SK-N-SH (cell line): ENCODE measurements at regions not wholly inside any gene's neighbourhood (a gene's known extent, or its start where the extent isn't known, plus 50 kb on each side); places are given as distances from the start of the nearest gene placed in this dataset.

Experiments
- CTCF ChIA-PET: fragments of 300-600, 350-600 bp; formaldehyde crosslinking; extraction: SDS; loops from one replicate; lab custom pipeline; 2021; lab: Yijun Ruan, JAX
- POLR2A ChIA-PET: fragments of 350-600 bp; sonication (Branson Sonifier 250); formaldehyde crosslinking; extraction: SDS; loops from one replicate; lab custom pipeline; 2020; ENCODE audit warnings: antibody characterized with exemption, inconsistent platforms; lab: Yijun Ruan, JAX
- DNase-seq: peaks from one replicate; pipeline ENCODE4 v3.0.0; 2012
- H2AFZ ChIP-seq: fragments of 200-600 bp; sonication (generic); 2 replicates; pipeline ENCODE4 v1.8.1; 2016; ENCODE audit warnings: antibody characterized with exemption, mild to moderate bottlenecking, low read depth
- H3F3A ChIP-seq: fragments of 200-600 bp; sonication (generic); replicated peaks from 2 replicates; pipeline ENCODE3; 2016; ENCODE audit warnings: antibody characterized with exemption, mild to moderate bottlenecking; ENCODE audit not compliant: insufficient read depth
- H3K27ac ChIP-seq, 2 experiments: fragments of 200-500 bp in 1 of 2; fragments of 200-600 bp in 1 of 2; sonication (Bioruptor generic) in 1 of 2; sonication (generic), shearing (Covaris generic) in 1 of 2; 2 replicates each; pipeline versions ENCODE4 v1.5.1 to v1.6.1; 2014 to 2016; ENCODE audit warnings: low read depth in 2 of 2, inconsistent platforms in 1 of 2, low read length in 1 of 2, mild to moderate bottlenecking in 1 of 2, mixed read lengths in 1 of 2
- H3K27me3 ChIP-seq: fragments of 200-600 bp; sonication (generic), shearing (Covaris generic); 2 replicates; pipeline ENCODE4 v1.6.1; 2016; ENCODE audit warnings: mixed run types; ENCODE audit not compliant: insufficient read depth
- H3K36me3 ChIP-seq, 2 experiments: fragments of 200-500 bp in 1 of 2; fragments of 200-600 bp in 1 of 2; sonication (Bioruptor generic) in 1 of 2; sonication (generic) in 1 of 2; replicated peaks in 1 of 2; 2 replicates each; pipeline versions ENCODE3 to v1.5.1; 2014 to 2016; ENCODE audit warnings: low read length in 1 of 2, mild to moderate bottlenecking in 1 of 2; ENCODE audit not compliant: insufficient read depth in 2 of 2, control insufficient read depth in 1 of 2
- H3K4me1 ChIP-seq, 2 experiments: fragments of 200-500 bp in 1 of 2; fragments of 200-600 bp in 1 of 2; sonication (Bioruptor generic) in 1 of 2; sonication (generic), shearing (Covaris generic) in 1 of 2; 2 replicates each; pipeline versions ENCODE4 v1.5.1 to v1.6.1; 2014 to 2016; ENCODE audit warnings: low read depth in 1 of 2, low read length in 1 of 2, mixed run types in 1 of 2; ENCODE audit not compliant: insufficient read depth in 2 of 2, control insufficient read depth in 1 of 2
- H3K4me2 ChIP-seq: fragments of 200-600 bp; sonication (generic), shearing (Covaris generic); 2 replicates; pipeline ENCODE4 v1.6.1; 2017; ENCODE audit warnings: mixed run types
- H3K4me3 ChIP-seq, 2 experiments: fragments of 200-500 bp in 1 of 2; fragments of 200-600 bp in 1 of 2; sonication (Bioruptor generic) in 1 of 2; sonication (generic), shearing (Covaris generic) in 1 of 2; 2 replicates each; pipeline versions ENCODE4 v1.5.1 to v1.8.1; 2014 to 2016; ENCODE audit warnings: low read depth in 2 of 2, inconsistent platforms in 1 of 2, low read length in 1 of 2, mild to moderate bottlenecking in 1 of 2, mixed read lengths in 1 of 2, moderate library complexity in 1 of 2
- H3K79me2 ChIP-seq: fragments of 200-600 bp; sonication (generic); 2 replicates; pipeline ENCODE4 v1.8.1; 2017; ENCODE audit warnings: mild to moderate bottlenecking; ENCODE audit not compliant: insufficient read depth
- H3K9ac ChIP-seq: fragments of 200-600 bp; sonication (generic); 2 replicates; pipeline ENCODE4 v1.6.1; 2017; ENCODE audit warnings: mixed run types
- H3K9me2 ChIP-seq: fragments of 200-600 bp; sonication (generic); 2 replicates; pipeline ENCODE4 v1.6.1; 2017; ENCODE audit warnings: mixed run types
- H3K9me3 ChIP-seq: fragments of 200-600 bp; sonication (generic); 2 replicates; pipeline ENCODE4 v1.6.1; 2017; ENCODE audit warnings: mixed run types, mild to moderate bottlenecking, moderate library complexity
- H4K20me1 ChIP-seq: fragments of 200-600 bp; sonication (generic); 2 replicates; pipeline ENCODE4 v1.6.1; 2017; ENCODE audit warnings: mild to moderate bottlenecking, mixed run types; ENCODE audit not compliant: insufficient read depth
- FOSL2 ChIP-seq: IDR thresholded peaks from 2 replicates; pipeline ENCODE4 v1.4.0; 2012; ENCODE audit warnings: low read depth, mild to moderate bottlenecking, moderate library complexity, borderline replicate concordance
- GABPA ChIP-seq: IDR thresholded peaks from 2 replicates; pipeline ENCODE4 v1.4.0; 2012; ENCODE audit warnings: low read depth, mild to moderate bottlenecking
- GATA2 ChIP-seq: sonication (generic); formaldehyde crosslinking; IDR thresholded peaks from 2 replicates; pipeline ENCODE4 v1.5.0; 2020; ENCODE audit warnings: mild to moderate bottlenecking, missing genetic modification reagents
- JUND ChIP-seq: IDR thresholded peaks from 2 replicates; pipeline ENCODE4 v1.4.0; 2012
- MEF2A ChIP-seq: IDR thresholded peaks from 2 replicates; pipeline ENCODE4 v1.4.0; 2012; ENCODE audit warnings: low read depth, borderline replicate concordance
- NFIC ChIP-seq: IDR thresholded peaks from 2 replicates; pipeline ENCODE4 v1.4.0; 2012; ENCODE audit warnings: borderline replicate concordance
- NRF1 ChIP-seq: IDR thresholded peaks from 2 replicates; pipeline ENCODE4 v1.6.1; 2012; ENCODE audit warnings: low read depth, mild to moderate bottlenecking, low read length
- RAD21 ChIP-seq: IDR thresholded peaks from 2 replicates; pipeline ENCODE4 v1.6.1; 2012; ENCODE audit warnings: mild to moderate bottlenecking, low read length
- RCOR1 ChIP-seq: fragments of 150-350 bp; IDR thresholded peaks from 2 replicates; pipeline ENCODE4 v1.6.1; 2017; ENCODE audit warnings: antibody characterized with exemption, low read length
- RFX5 ChIP-seq: IDR thresholded peaks from 2 replicates; pipeline ENCODE4 v1.6.1; 2012; ENCODE audit warnings: mild to moderate bottlenecking, improper control_type of control experiment, low read length
- RXRA ChIP-seq: IDR thresholded peaks from 2 replicates; pipeline ENCODE4 v1.4.0; 2012; ENCODE audit warnings: low read depth, mild to moderate bottlenecking, borderline replicate concordance
- TCF12 ChIP-seq: IDR thresholded peaks from 2 replicates; pipeline ENCODE4 v1.4.0; 2012
- TEAD4 ChIP-seq: IDR thresholded peaks from 2 replicates; pipeline ENCODE4 v1.4.0; 2012; ENCODE audit warnings: mild to moderate bottlenecking, borderline replicate concordance; ENCODE audit not compliant: insufficient read depth
- YY1 ChIP-seq: IDR thresholded peaks from 2 replicates; pipeline ENCODE4 v1.4.0; 2012; ENCODE audit warnings: low read depth, mild to moderate bottlenecking
- WGBS: methylation state at CpG from one replicate; pipeline ENCODE4 v1.1.6; 2017; ENCODE audit warnings: low lambda C conversion rate; 5-methylcytosine and 5-hydroxymethylcytosine counted together
- TF ChIP-seq, protein P1 (sequence below): IDR thresholded peaks from 2 replicates; pipeline ENCODE4 v1.6.1; 2012; ENCODE audit warnings: mild to moderate bottlenecking, low read depth, low read length, moderate library complexity
- TF ChIP-seq, protein P2 (sequence below): fragments of 200-600 bp; sonication (generic); IDR thresholded peaks from 2 replicates; pipeline ENCODE4 v1.6.1; 2017; ENCODE audit warnings: antibody characterized with exemption, mild to moderate bottlenecking, moderate library complexity
- TF ChIP-seq, protein P3 (sequence below): fragments of 150-350 bp; IDR thresholded peaks from 2 replicates; pipeline ENCODE4 v1.6.1; 2017; ENCODE audit warnings: antibody characterized with exemption, low read length, low read depth, borderline replicate concordance
- TF ChIP-seq, protein P4 (sequence below): IDR thresholded peaks from 2 replicates; pipeline ENCODE4 v1.4.0; 2012; ENCODE audit warnings: low read depth, borderline replicate concordance
- TF ChIP-seq, protein P5 (sequence below): IDR thresholded peaks from 2 replicates; pipeline ENCODE4 v1.4.0; 2012; ENCODE audit warnings: low read depth, borderline replicate concordance
- TF ChIP-seq, protein P6 (sequence below): IDR thresholded peaks from 2 replicates; pipeline ENCODE4; 2012

DNA sequence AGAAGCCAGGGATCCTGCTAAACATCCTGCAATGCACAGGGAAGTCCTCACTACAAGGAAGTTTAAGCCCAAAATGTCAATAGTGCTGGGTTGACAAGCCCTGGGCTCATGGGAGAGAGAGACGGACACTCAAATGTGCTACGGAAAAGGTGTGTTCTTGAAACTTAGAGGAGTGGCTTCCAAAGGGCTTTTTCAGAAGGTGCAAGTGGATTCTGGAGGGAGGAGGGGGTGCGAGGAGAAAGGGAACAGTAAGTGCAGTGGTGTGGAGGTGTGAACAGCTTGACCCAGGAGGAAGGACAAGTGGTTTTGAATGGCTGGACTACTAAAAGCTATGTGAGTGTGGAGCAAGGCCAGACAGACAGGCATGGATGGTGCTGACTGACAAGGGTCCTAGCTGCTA lies 50.4 kb upstream of the CECR2 start:
- Histone ChIP-seq H3K4me3 (no peak overlapping the region), H3K9me2 (no peaks in the 10 kb centered on the region), H3F3A (no peaks in the 10 kb centered on the region), H3K9me3 (no peaks in the 10 kb centered on the region), H3K79me2 (no peaks in the 10 kb centered on the region), H3K27me3 (peaks cover 12% of the 10 kb centered on the region; the same call in 1 of the 2 replicates), H3K4me1 (no peaks in the 10 kb centered on the region), H3K4me2 (no peak overlapping the region), H3K36me3 (no peaks in the 10 kb centered on the region), H3K9ac (no peak overlapping the region), H3K27ac (no peak overlapping the region), H4K20me1 (no peaks in the 10 kb centered on the region), H2AFZ (no peak overlapping the region)
- TF ChIP-seq FOSL2: no peak
- TF ChIP-seq RFX5: no peak
- no peak for TF ChIP-seq MEF2A
- TF ChIP-seq, protein P1, sequence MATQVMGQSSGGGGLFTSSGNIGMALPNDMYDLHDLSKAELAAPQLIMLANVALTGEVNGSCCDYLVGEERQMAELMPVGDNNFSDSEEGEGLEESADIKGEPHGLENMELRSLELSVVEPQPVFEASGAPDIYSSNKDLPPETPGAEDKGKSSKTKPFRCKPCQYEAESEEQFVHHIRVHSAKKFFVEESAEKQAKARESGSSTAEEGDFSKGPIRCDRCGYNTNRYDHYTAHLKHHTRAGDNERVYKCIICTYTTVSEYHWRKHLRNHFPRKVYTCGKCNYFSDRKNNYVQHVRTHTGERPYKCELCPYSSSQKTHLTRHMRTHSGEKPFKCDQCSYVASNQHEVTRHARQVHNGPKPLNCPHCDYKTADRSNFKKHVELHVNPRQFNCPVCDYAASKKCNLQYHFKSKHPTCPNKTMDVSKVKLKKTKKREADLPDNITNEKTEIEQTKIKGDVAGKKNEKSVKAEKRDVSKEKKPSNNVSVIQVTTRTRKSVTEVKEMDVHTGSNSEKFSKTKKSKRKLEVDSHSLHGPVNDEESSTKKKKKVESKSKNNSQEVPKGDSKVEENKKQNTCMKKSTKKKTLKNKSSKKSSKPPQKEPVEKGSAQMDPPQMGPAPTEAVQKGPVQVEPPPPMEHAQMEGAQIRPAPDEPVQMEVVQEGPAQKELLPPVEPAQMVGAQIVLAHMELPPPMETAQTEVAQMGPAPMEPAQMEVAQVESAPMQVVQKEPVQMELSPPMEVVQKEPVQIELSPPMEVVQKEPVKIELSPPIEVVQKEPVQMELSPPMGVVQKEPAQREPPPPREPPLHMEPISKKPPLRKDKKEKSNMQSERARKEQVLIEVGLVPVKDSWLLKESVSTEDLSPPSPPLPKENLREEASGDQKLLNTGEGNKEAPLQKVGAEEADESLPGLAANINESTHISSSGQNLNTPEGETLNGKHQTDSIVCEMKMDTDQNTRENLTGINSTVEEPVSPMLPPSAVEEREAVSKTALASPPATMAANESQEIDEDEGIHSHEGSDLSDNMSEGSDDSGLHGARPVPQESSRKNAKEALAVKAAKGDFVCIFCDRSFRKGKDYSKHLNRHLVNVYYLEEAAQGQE: no peak
- no peak for TF ChIP-seq RCOR1
- TF ChIP-seq, protein P2, sequence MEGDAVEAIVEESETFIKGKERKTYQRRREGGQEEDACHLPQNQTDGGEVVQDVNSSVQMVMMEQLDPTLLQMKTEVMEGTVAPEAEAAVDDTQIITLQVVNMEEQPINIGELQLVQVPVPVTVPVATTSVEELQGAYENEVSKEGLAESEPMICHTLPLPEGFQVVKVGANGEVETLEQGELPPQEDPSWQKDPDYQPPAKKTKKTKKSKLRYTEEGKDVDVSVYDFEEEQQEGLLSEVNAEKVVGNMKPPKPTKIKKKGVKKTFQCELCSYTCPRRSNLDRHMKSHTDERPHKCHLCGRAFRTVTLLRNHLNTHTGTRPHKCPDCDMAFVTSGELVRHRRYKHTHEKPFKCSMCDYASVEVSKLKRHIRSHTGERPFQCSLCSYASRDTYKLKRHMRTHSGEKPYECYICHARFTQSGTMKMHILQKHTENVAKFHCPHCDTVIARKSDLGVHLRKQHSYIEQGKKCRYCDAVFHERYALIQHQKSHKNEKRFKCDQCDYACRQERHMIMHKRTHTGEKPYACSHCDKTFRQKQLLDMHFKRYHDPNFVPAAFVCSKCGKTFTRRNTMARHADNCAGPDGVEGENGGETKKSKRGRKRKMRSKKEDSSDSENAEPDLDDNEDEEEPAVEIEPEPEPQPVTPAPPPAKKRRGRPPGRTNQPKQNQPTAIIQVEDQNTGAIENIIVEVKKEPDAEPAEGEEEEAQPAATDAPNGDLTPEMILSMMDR: no peak
- TF ChIP-seq GATA2 (CRISPR knock-in tag): no peak
- no peak for TF ChIP-seq NRF1
- no peak for TF ChIP-seq TCF12
- TF ChIP-seq, protein P3, sequence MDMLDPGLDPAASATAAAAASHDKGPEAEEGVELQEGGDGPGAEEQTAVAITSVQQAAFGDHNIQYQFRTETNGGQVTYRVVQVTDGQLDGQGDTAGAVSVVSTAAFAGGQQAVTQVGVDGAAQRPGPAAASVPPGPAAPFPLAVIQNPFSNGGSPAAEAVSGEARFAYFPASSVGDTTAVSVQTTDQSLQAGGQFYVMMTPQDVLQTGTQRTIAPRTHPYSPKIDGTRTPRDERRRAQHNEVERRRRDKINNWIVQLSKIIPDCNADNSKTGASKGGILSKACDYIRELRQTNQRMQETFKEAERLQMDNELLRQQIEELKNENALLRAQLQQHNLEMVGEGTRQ: no peak
- no peak for TF ChIP-seq TEAD4
- no peak for TF ChIP-seq YY1
- TF ChIP-seq GABPA: no peak
- 0% methylated on average over 3 of the region's 3 CpGs for WGBS
- CTCF ChIA-PET: no interaction called here
- POLR2A ChIA-PET: no interaction called here
- DNase-seq: no peak

DNA sequence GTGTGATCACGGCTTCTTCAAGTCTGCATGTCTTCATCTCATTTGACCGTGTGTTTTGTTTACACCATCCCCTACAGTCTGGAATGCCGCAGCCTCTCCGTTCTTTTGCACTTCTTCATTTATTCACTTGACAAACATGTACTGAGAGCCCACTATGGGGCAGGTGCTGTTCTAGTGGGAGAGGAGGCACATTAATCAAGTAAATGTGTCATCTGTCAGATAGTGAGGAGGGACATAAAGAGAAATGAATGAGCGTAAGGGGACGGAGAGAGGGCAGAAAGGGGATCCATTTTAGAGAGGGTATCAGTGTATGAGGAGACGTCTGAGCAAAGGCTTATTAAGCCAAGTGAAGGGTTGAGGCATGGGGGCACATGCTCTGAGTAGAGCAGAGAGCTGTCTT lies 54.0 kb upstream of the CECR2 start:
- Histone ChIP-seq H3F3A (no peaks in the 10 kb centered on the region), H3K4me1 (no peaks in the 10 kb centered on the region), H3K9ac (no peak overlapping the region), H3K9me2 (no peaks in the 10 kb centered on the region), H3K27me3 (peaks cover 10% of the 10 kb centered on the region; the same call in 1 of the 2 replicates), H3K27ac (no peak overlapping the region), H3K4me2 (no peak overlapping the region), H2AFZ (no peak overlapping the region), H3K36me3 (no peaks in the 10 kb centered on the region), H3K9me3 (no peaks in the 10 kb centered on the region), H4K20me1 (no peaks in the 10 kb centered on the region), H3K4me3 (no peak overlapping the region), H3K79me2 (no peaks in the 10 kb centered on the region)
- ChIA-PET CTCF (no interaction called here), POLR2A (no interaction called here)
- 30% methylated on average over 7 of the region's 7 CpGs for WGBS
- no peak for DNase-seq
- TF ChIP-seq, protein P4, sequence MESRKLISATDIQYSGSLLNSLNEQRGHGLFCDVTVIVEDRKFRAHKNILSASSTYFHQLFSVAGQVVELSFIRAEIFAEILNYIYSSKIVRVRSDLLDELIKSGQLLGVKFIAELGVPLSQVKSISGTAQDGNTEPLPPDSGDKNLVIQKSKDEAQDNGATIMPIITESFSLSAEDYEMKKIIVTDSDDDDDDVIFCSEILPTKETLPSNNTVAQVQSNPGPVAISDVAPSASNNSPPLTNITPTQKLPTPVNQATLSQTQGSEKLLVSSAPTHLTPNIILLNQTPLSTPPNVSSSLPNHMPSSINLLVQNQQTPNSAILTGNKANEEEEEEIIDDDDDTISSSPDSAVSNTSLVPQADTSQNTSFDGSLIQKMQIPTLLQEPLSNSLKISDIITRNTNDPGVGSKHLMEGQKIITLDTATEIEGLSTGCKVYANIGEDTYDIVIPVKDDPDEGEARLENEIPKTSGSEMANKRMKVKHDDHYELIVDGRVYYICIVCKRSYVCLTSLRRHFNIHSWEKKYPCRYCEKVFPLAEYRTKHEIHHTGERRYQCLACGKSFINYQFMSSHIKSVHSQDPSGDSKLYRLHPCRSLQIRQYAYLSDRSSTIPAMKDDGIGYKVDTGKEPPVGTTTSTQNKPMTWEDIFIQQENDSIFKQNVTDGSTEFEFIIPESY: no peak
- no peak for TF ChIP-seq NFIC
- TF ChIP-seq RAD21: no peak
- TF ChIP-seq TEAD4: no peak
- TF ChIP-seq, protein P5, sequence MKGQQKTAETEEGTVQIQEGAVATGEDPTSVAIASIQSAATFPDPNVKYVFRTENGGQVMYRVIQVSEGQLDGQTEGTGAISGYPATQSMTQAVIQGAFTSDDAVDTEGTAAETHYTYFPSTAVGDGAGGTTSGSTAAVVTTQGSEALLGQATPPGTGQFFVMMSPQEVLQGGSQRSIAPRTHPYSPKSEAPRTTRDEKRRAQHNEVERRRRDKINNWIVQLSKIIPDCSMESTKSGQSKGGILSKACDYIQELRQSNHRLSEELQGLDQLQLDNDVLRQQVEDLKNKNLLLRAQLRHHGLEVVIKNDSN: no peak
- TF ChIP-seq RFX5: no peak
- no peak for TF ChIP-seq RXRA
- TF ChIP-seq, protein P6, sequence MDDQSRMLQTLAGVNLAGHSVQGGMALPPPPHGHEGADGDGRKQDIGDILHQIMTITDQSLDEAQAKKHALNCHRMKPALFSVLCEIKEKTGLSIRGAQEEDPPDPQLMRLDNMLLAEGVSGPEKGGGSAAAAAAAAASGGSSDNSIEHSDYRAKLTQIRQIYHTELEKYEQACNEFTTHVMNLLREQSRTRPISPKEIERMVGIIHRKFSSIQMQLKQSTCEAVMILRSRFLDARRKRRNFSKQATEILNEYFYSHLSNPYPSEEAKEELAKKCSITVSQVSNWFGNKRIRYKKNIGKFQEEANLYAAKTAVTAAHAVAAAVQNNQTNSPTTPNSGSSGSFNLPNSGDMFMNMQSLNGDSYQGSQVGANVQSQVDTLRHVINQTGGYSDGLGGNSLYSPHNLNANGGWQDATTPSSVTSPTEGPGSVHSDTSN: no peak
- TF ChIP-seq JUND: no peak
